Inflammatory macrophage treated with lipopolysaccharide for 1 hour (primary cell): ENCODE measurements at regions not wholly inside any gene's neighbourhood (a gene's known extent, or its start where the extent isn't known, plus 50 kb on each side); places are given as distances from the start of the nearest gene placed in this dataset.
"Not testable (repeated sequence)": the region's sequence is repeated elsewhere in the genome, so short reads cannot be mapped to it uniquely, and the experiment has no call there.

Experiments
- DNase-seq, 2 donors: peaks; one replicate each; pipeline ENCODE4 v3.0.0-alpha.2; 2020 to 2022

- no peak for DNase-seq
Observed at GRCh38 chr13:53301449-53301848, 272.8 kb downstream of the OLFM4 start.

GRCh38 chr13:53305419-53305818 is 276.8 kb downstream of the OLFM4 start:
- DNase-seq, result not testable (repeated sequence)

GRCh38 chr13:53310786-53311185 is 282.2 kb downstream of the OLFM4 start:
- no peak for DNase-seq

- no peak for DNase-seq
Observed at GRCh38 chr13:53311561-53311960, 282.9 kb downstream of the OLFM4 start.

DNA sequence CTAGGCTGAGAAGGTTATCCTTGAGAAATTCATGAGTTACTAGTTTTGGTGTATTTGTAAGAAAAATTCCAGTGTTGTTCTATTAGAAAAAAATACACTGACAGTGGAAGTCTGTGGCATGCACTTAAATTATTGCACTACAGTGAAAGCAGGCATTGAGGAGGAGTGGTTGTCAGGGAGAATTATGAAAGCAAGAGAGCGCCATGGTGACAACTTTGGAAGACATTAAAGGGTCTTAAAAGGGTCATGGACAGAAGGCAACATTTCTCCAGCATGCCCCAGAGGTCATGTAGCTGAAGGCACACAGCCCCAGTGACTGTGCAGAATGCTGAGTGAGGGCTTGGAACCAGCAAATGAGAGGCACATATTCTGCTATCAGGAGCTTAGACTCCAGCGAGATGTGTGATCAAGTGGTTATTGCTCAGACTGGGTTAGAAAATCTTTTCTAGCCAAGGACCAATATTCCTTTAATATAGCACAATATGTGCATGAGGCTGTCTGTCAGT is 292.7 kb downstream of the OLFM4 start:
- no peak for DNase-seq

GRCh38 chr13:53324656-53325055 is 296.0 kb downstream of the OLFM4 start:
- no peak for DNase-seq

DNA sequence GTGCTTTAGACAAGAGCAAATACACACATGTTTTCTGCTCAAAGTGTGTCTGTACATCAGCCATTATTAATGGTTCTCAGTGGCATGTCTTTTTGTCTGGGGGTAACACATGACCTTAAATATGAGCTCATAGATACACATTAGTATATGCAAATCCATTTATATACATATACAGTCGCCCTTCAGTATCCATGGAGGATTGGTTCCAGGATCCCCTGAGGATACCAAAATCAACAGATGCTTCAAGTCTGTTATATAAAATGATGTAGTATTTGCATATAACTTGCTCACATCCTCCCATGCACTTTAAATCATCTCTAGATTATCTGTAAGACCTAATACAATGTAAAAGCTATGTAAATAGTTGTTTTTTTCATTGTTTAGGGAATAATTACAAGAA is 298.1 kb downstream of the OLFM4 start:
- DNase-seq, result no peak

DNA sequence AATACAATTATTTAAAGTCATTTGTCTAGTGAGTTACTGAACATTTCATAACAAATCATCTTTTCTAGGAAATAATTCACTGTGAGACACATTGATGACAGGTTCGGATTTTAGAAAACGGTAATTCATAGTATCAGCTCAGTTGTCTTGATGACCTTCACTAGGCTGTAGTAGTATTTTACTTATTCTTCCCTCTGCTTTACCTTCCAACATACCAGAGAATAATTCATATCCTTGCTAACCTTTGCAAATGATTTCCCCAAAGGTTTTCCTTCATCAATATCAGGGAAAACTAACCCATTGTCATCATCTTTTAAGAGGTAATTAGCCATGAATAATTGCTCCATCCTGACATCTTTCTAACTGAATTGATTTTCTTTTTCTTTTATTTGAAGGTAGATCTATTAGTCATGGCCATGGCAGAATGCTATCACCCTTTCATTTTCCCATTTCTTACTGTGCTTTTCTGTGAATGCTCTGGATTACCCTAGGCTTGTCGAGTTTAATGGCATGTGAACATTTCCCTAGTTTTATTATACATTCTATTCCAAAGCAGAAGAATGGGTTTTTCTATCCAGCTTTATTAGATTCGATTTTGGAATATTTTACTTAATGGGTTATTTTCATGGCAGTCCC is 299.2 kb downstream of the OLFM4 start:
- DNase-seq, result no peak

GRCh38 chr13:53336441-53337160 is 308.0 kb downstream of the OLFM4 start:
- DNase-seq, result no peak

DNA sequence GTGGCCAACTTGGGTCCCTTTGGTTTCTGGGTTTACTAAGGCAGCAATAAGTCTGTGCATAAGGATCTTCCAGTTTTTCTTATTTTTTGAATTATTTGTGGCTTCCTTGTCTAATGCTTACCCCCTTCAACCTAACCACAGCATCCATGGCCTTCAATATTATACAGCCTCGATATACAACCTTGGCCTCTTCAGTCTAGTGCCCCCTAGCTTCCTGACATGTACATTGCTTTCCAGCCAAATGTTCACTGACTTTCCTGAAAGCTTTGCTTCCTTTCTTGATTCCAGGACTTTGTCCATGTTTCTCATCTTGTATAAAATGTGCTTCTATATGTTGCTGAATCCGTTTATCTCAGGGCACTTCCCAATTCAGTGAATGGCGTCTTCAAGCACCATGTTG is 310.1 kb downstream of the OLFM4 start:
- no peak for DNase-seq

DNA sequence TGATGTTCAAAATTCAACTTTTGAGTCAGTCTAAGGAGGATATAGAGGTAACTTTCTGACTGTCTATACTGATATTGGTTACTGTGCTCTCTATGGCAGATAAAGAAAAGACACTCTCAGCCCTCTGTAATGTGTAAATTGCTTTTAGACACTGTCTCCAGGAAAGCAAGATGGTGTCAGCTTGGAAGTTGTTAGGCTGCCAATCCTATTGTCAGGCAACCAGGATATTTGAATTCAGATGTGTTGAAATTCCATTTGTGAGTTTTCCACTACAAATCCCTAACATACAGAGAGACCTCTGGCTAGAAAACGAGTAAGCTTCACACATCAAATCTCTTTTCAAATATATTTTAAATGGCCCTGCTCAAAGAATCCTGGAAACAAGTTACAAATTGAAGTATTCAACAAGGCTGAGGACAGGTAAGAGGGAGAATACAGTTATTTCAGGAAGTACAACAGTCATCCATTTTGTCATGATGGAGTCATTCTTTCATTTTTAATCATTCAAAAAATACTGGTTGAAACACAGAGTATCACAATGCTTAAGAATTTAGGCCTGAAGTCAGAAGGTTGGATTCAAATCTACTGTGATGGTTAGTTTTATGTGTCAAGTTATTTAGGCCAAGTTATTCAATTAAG is 312.0 kb downstream of the OLFM4 start:
- no peak for DNase-seq

- DNase-seq, result no peak
Observed at GRCh38 chr13:53341144-53341510, 312.5 kb downstream of the OLFM4 start.

DNA sequence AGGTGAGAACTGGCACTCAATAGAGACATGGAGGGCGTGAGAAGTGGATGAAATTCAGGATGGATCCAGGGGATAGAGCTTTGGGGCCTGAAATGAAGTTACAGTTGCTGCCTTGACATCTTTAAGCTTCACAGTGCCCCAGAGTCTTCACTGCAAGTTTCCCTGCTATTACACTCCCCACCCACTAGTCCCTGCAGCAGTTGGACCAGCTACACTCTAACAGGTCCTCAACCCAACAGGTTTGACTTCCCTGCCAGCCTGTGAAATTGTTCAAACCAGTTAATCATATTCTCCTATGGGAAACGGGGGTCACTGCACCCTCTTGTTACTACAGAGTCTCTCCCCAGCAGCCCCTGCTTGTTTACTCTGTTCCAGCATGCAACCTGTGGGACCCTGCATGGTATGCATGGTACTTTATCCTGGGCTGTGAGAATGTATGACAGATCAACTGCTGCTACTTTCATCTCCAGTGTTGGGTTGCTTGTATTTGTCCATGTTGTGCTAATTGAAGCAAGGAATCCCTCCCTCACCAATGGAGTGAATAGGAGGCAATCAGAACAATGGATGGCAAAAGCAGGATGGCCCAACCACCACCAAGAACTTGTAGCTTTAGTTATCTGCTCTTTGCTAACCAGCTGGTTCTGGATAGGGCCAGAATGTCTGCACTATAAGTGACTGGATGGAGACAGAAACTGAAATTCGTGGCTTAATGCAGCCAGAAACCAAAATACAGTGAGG is 314.2 kb downstream of the OLFM4 start:
- DNase-seq, result no peak

- DNase-seq, result no peak
Observed at GRCh38 chr13:53343361-53343744, 314.7 kb downstream of the OLFM4 start.

DNA sequence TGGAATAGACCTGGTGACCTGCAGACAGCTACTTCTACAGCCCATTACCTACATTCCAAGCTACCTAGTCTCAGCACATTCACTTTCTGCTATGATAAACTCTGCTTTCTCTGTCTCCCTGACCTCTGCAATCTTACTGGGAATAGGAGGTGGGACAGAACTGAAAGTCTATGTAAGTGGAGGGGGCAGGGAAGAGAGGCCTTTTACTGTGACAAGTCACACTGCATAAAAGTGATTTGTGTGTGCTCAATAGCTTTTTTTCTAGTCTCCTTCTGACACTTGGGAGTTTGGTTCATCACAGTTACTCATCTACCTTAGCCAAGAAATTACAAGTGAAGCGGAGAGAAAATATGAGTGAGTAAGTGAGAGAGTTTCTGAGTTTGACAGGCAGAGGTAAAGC is 322.4 kb downstream of the OLFM4 start:
- DNase-seq, result no peak

GRCh38 chr13:53357582-53357981 is 329.0 kb downstream of the OLFM4 start:
- no peak for DNase-seq

DNA sequence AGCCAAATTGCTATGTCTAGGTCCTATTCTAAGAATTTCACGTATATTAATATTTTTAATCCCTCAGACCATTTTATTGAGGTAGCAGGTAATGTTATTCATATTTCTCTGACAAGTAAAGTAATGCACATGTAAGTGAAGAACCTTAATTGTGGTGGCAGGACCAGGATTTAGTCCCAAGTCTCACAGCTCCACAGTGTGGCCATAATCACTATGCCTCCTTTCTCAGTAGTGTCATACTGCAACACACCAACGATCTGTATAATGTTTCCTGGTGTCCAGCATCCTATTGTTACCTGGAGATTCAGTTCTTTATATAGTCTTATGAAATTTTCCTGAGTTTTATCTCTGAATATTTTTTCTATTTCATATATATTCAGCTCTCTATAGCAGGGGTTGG is 340.3 kb downstream of the OLFM4 start:
- DNase-seq, result no peak

DNA sequence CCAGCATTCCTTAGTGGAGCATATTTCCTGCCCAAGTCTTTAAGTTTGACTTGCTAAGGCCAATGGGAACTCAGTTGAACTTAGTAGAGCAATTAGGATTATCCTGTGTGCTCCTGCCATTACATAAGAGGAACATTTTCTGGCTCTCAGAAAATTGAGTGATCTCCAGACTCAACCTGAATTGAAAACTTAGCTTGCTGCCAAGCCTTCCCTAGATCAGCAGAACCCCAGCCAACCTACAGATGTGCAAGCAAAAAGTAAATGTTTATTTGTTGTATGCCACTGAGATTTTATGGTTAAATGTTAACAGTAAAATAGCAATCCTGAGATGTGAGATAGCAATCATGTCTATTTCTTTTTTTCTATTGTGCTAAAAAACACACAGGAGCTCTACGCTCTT is 350.9 kb downstream of the OLFM4 start:
- no peak for DNase-seq

- no peak for DNase-seq
Observed at GRCh38 chr13:53382008-53382407, 353.4 kb downstream of the OLFM4 start.

DNA sequence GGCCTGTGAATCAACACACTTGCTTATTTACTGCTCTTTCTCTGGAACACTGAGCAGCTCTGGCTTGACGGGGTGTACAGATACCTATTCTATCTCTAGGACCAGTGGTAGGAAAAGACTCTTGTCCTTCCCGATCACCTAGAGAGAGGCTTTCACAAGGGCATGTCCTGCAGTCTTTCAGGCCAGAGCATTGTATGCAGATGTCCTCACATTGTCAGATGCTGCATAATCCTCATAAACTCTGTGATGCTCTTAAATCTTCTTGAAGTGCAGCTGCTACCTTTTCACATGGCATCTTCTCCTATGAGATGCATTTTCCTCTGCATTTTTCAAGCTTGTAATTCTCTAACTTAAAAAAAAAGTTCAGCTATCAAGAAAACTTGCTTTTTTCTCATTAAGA is 369.4 kb downstream of the OLFM4 start:
- no peak for DNase-seq

GRCh38 chr13:53405616-53406015 is 377.0 kb downstream of the OLFM4 start:
- no peak for DNase-seq

DNA sequence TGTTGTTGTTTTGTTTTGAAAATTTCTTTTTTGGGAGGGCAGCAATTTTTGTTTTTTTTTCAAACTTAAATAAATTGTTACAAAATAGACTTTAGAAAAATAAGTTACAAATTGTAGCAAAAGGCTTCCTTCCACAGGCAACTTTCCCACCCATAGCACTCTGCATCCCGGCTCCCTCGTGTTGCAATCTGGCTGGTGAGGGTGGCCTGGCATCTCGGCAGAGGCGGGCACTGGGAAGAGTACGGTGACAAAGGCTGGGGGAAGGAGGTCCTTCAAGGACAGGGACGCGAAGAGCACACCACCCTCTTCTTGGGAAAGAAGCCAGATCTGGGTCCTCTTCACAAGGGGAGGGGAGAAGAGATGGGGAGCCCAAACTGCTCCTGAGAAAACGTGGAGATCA is 379.7 kb downstream of the OLFM4 start:
- no peak for DNase-seq

- no peak for DNase-seq
Observed at GRCh38 chr13:53408847-53409568, 380.4 kb downstream of the OLFM4 start.
